ENCODE measurements at regions not wholly inside any gene's neighbourhood (a gene's known extent, or its start where the extent isn't known, plus 50 kb on each side); places are given as distances from the start of the nearest gene placed in this dataset.

GRCh38 chr6:14065350-14065749 lies 52.2 kb upstream of the CD83 start:
- no peak for DNase-seq (ENCODE audit: low read depth)

GRCh38 chr6:14066782-14067406 lies 50.7 kb upstream of the CD83 start:
- DNase-seq (ENCODE audit: low read depth): no peak

- DNase-seq (ENCODE audit: low read depth): no peak
Observed at GRCh38 chr6:14067656-14068055, 49.9 kb upstream of the CD83 start.
